NCI-H345 treated with DMSO at 0.1 percent for 48 hours (cell line): ENCODE measurements at regions not wholly inside any gene's neighbourhood (a gene's known extent, or its start where the extent isn't known, plus 50 kb on each side); places are given as distances from the start of the nearest gene placed in this dataset.

Experiments
- DNase-seq: peaks from one replicate; lab custom pipeline; 2025; ENCODE audit not compliant: unreplicated experiment; lab: John Stamatoyannopoulos, UW

DNA sequence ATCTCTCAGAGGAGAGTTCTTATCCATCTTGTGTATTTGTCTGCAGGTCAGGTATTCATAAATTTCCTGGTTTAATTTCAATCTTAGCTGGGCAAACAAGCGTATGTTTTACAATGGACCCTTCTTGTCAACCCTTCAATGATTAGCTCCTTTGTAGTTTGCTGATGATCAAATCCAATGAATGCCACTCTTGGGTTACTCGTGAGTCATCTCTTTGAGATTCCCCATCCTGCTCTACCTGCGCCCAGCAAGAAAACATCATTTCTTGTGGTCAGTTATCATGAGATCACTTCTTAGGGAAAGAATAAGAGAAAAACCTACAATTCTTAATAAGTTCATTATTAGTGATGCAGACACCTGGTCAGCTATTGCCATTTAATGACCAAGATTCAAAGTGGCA is 572.3 kb upstream of the PKN2 start:
- DNase-seq = no peak

DNA sequence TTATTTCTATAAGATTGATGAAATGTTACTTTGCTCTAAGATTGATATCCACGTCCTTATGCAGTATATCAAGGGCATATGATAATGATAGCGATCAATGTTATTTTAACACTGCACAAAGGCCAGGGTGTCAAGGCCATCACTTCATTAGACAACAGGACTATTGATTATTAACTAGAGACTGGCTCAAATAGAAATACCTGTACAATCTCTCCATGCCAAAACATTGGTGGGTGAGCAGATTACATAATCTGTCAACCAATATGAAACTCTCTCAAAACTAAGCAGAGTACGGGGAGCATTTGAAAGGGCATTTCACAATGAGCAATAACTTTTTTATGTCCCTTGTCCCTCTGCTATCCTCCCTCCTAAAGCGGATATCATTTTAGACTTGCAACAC is 566.5 kb upstream of the PKN2 start:
- DNase-seq = no peak

DNA sequence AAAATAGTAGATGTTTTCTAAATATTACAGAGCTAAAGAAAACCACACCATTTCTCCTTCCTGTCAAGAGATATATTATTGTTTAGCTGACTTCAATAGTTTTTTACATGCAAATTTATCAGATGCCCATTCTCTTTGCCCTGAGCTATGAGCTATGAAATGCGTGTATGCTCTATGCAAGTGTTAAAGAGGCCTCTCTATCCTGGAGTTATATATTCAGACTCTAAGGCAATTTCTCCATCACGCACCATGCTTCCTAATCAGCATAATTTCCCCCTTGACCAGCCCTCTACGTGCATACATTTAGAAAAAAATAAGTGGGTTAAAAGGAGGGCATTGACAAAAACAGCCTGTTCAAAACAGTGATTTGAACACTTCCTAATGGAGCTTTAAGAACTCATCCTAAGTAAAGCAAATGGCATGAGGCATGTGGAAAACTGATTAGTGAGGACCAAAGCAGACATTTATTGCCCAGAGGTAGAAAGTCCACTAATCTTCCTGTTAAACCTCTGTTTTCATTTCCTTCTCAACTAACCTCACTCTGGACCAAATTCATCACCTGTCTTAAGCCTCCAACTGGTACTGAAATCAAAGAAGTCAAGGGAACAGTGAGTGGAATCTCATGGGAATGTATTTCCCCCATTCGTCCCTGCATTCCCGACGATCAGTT is 565.8 kb upstream of the PKN2 start:
- no peak for DNase-seq

DNA sequence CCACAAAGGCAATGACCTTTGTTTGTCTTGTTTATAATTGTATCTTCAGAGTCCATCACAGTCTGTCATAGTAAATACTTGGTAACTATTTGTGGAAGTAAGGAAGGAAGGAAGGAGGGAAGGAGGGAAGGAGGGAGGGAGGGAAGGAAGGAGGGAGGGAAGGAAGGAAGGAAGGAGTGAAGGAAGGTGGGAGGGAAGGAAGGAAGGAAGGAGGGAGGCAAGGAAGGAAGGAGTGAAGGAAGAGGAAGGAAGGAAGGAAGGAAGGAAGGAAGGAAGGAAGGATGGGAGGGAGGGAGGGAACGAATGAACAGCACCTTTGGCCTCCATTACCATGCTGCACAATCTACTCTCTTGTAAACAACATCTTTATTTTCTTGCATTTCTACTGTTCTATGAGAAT is 559.5 kb upstream of the PKN2 start:
- DNase-seq = no peak

DNA sequence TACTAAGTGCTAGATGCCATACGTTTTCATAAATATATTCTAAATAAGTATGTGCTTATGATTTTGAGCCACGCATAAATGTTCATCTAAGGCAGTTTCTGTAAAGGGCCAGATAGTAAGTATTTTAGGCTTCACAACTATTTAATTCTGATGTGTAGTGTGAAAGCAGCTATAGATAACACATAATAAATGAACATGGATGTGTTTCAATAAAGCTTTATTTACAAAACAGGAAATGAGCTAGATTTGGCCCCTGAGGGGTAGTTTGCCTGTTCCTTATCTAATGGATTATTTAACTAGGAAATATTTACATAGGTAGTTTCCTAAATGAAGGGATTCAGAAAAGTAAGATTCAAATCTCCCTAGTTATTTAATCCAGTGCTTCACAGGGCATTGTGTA is 557.6 kb upstream of the PKN2 start:
- no peak for DNase-seq

DNA sequence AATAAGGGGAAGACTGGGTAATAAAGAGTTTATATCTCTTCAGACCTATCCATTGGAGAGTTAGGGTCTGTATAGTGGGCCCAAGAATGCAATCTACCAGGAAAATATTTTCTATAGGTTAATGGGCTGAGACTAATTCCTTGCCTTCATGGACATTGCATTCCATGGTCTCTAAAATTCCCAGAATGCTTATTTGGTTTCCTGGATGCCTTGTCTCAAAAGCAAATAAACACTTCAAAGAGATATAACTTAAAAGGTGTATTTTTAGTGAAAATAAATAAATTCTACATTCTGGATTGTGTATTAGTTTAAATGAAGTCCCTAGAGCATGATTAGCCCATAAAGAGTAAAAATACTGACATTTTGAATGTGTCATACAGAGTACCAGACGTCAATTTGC is 550.1 kb upstream of the PKN2 start:
- DNase-seq = no peak

DNA sequence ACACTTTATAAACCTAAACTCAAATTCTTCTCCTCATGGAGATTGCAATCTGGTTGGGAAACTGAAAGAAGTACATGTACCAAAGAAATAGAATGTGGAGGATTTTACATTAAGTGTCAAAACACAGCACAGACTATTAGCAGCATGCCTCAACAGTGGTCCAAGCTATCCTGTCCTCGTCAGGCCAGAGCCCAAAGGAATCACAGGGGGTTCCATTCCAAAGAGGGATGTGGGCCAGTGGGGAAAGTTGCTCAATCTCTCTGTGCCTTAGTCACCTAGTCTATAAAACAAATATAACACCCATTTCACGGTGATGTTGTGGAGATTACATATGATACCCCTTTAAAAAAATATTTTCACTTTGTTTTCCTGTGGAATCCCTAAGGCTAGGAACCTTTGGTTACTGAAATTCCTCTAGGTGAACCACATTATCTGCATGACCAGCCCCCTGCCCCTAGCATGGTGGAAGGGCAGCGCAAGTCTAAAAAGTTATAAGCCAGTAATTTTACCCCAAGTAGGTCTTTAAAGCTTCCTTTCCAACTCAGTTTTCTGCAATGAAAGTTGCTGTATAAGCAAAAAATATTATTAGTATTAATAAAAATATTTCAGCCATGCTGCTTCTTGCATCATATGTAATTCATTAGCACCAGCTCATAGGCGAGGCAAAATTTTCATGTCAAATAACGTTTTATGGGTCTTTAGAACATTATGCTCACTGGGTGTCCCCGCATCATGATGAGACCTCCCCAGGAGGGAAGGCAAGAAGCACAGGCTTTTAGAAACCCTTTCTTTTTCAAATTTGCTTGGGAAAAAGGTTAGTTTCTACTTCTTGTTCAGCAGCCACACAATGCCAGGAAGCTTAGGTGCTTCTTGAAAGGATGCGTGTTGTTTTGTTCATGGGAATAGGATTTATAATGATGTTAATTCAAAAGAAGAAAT is 548.8 kb upstream of the PKN2 start:
- DNase-seq = no peak

DNA sequence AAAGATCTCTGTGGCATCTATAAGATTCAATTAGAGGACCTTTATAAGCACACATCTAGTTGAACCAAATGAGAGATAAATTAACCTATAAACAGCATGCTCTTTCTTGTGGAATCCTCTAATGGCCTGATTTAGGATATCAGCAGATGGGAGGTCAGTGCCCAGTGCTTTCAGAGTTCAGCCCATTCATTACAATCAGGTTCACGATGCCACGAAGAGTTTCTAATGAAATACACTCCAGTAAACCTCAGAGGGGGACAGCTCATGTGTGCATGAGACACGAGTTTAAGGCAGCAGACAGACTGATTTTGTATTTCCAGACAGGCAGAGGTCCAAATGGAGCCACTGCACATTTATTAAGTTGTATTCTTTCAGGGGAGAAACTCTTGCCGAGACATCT is 544.4 kb upstream of the PKN2 start:
- no peak for DNase-seq

GRCh38 chr1:88140325-88140724 is 543.7 kb upstream of the PKN2 start:
- no peak for DNase-seq

DNA sequence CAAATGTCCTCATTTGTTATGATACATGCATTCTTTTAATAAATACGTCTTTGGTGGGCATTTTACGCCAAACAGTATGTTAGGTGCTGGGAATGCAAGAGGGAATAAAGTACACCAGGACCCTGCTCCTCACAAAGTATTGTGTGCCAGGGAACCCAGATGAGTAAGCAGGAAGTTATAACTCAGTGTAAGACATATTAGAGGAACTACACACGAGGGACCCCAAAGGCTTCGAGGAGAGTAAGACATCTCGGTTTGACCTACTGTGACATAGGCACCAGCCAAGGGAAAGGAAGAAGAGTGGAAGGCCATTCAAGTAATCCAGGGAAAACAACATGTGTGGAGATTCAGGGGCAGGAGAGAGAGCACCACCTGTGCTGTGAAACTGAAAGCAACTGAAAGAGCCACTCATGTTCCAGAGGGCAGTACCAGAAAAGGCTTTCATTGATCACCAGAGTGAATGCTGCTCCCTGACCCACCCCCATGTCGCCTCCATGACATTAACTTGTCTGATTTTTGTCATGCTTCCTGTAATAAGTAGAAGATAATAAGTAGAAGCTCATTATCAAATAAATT is 542.5 kb upstream of the PKN2 start:
- no peak for DNase-seq

- DNase-seq = no peak
Observed at GRCh38 chr1:88145752-88146151, 538.3 kb upstream of the PKN2 start.

DNA sequence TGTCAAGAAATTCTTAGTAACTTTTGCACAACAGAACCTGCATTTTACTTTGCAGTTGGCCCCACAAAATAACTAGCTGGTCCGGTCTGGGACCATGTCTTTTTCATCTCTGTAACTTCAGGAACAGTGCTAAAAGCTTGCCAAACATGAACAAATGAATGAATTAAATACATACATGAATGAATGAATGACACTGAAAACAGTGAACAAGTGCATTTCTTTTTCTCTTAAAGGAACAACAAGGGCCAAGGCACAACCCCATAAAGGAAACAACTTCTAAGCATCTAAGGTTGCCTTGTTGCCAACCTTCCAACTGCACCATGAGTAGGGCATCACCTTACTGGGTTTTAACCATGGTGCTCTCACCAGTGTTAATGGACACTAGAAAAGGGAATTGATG is 534.4 kb upstream of the PKN2 start:
- DNase-seq = no peak

GRCh38 chr1:88150330-88150729 is 533.7 kb upstream of the PKN2 start:
- no peak for DNase-seq

GRCh38 chr1:88163187-88163586 is 520.9 kb upstream of the PKN2 start:
- no peak for DNase-seq

- DNase-seq = no peak
Observed at GRCh38 chr1:88168126-88168525, 515.9 kb upstream of the PKN2 start.

DNA sequence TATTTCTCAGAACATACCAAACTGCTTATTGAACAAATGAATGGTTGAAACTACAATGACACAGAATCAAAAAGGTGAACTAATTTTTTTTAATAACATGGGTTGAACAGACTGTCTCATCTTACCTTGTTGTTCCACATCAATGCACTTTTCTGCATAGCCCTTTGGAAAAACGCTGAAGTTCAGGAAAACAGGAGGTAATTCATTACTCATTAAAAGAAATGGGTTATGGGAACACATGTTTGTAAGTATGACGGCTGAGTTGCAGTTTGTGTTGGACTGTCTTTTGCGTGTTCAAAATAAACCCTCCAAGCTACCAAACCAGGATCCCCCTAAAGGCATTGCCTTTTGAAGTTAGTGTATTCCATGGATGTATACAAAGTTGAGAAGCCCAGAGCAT is 514.9 kb upstream of the PKN2 start:
- DNase-seq = no peak

- no peak for DNase-seq
Observed at GRCh38 chr1:88169939-88170338, 514.1 kb upstream of the PKN2 start.

- no peak for DNase-seq
Observed at GRCh38 chr1:88175120-88175630, 508.9 kb upstream of the PKN2 start.

GRCh38 chr1:88175631-88176226 is 508.3 kb upstream of the PKN2 start:
- no peak for DNase-seq

DNA sequence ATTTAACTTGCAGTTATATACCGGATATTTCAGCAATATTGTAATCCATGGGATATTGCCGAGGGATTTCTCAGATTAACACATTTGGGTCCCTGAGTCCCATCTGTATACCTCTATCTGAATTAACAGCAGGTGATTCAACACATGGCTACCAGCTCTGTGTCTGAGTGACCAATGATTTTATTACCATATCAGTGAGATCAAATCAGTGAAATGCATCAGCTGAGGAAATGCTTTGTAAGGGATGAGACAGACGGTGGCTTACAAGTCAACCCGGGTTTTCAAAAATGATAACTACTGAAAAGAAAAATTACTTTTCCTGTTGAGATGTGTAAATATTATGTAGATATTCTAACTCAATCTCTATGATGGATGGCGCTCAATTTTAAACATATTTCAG is 504.1 kb upstream of the PKN2 start:
- no peak for DNase-seq

GRCh38 chr1:88180449-88181108 is 503.5 kb upstream of the PKN2 start:
- no peak for DNase-seq
